CD4-positive, alpha-beta T cell (primary cell): ENCODE measurements at regions not wholly inside any gene's neighbourhood (a gene's known extent, or its start where the extent isn't known, plus 50 kb on each side); places are given as distances from the start of the nearest gene placed in this dataset.

ENCODE experiments used
- ATAC-seq: fragments of 200-7000 bp; cut with Tn5 transposase; one replicate; pipeline ENCODE4 v1.10.0; 2022; ENCODE audit warnings: mild to moderate bottlenecking; ENCODE audit not compliant: poor library complexity
- CTCF ChIA-PET: fragments of 350-600 bp; sonication (Branson Sonifier 250); formaldehyde crosslinking; loops from one replicate; lab custom pipeline; 2021; ENCODE audit warnings: antibody characterized with exemption, inconsistent platforms; lab: Charles Lee
- POLR2A ChIA-PET: fragments of 350-600 bp; sonication (Branson Sonifier 250); formaldehyde crosslinking; loops from one replicate; lab custom pipeline; 2021; ENCODE audit warnings: antibody characterized with exemption, inconsistent platforms; lab: Charles Lee
- DNase-seq, 14 experiments: peaks; one replicate each; pipeline ENCODE4 v3.0.0-alpha.2; 2013 to 2020; ENCODE audit warnings: mixed read lengths in 2 of 14
- H3K27ac ChIP-seq, 2 donors: one replicate each; pipeline versions ENCODE4 v1.5.1 to v1.7.0; 2013; ENCODE audit warnings: low read length in 2 of 2, low read depth in 1 of 2, mild to moderate bottlenecking in 1 of 2
- H3K27me3 ChIP-seq, 2 experiments: 1 replicate in 1 of 2; 2 replicates in 1 of 2; pipeline versions ENCODE4 v1.6.1 to v1.7.0; 2013; ENCODE audit warnings: low read length in 2 of 2, control low read depth in 1 of 2, mild to moderate bottlenecking in 1 of 2, moderate library complexity in 1 of 2; ENCODE audit not compliant: insufficient read depth in 2 of 2, control insufficient read depth in 1 of 2
- H3K36me3 ChIP-seq: one replicate; pipeline ENCODE4 v1.6.1; 2013; ENCODE audit warnings: low read length, control low read depth; ENCODE audit not compliant: insufficient read depth
- H3K4me1 ChIP-seq: one replicate; pipeline ENCODE4 v1.6.1; 2013; ENCODE audit warnings: low read length, control low read depth; ENCODE audit not compliant: insufficient read depth
- H3K4me3 ChIP-seq: one replicate; pipeline ENCODE4 v1.5.1; 2013; ENCODE audit warnings: mild to moderate bottlenecking, low read length, moderate library complexity
- H3K9me3 ChIP-seq, 2 experiments: 1 replicate in 1 of 2; 2 replicates in 1 of 2; pipeline versions ENCODE4 v1.6.1 to v1.7.0; 2013; ENCODE audit warnings: low read length in 2 of 2, mild to moderate bottlenecking in 2 of 2, control low read depth in 1 of 2, moderate library complexity in 1 of 2; ENCODE audit not compliant: control insufficient read depth in 1 of 2, insufficient read depth in 1 of 2
- H3K27ac Mint-ChIP-seq: one replicate; pipeline ENCODE4 v1.8.0; 2020; ENCODE audit warnings: mixed read lengths
- H3K27me3 Mint-ChIP-seq: one replicate; pipeline ENCODE4 v1.8.0; 2021; ENCODE audit warnings: mixed read lengths
- H3K36me3 Mint-ChIP-seq: one replicate; pipeline ENCODE4 v1.8.0; 2021; ENCODE audit warnings: low read depth, mixed read lengths
- H3K4me1 Mint-ChIP-seq: one replicate; pipeline ENCODE4 v1.8.0; 2021; ENCODE audit warnings: low read depth, mixed read lengths
- H3K4me3 Mint-ChIP-seq: one replicate; pipeline ENCODE4 v1.8.0; 2020; ENCODE audit warnings: mild to moderate bottlenecking, mixed read lengths
- H3K9me3 Mint-ChIP-seq: one replicate; pipeline ENCODE4 v1.8.0; 2020; ENCODE audit warnings: mixed read lengths
- intact Hi-C, 2 experiments: fragments of 100-400 bp; cut with DNase I in 1 of 2; cut with micrococcal nuclease in 1 of 2; formaldehyde crosslinking; loops; one replicate each; pipeline versions ENCODE4 v1.15.1 to v1.9.0; 2023 to 2025; cut with DNase I, micrococcal nuclease
- TF ChIP-seq, protein P1 (sequence below): fragments of 200-600 bp; IDR thresholded peaks from one replicate; pipeline ENCODE4 v1.8.0; 2022; ENCODE audit warnings: antibody characterized with exemption, mild to moderate bottlenecking

GRCh38 chr2:234638966-234639365 lies 142.1 kb upstream of the ARL4C start:
- ATAC-seq (no peak), DNase-seq (no peak)
- Mint-ChIP-seq H3K9me3 (peaks cover 10% of the 10 kb centered on the region), H3K27ac (no peak overlapping the region), H3K4me3 (no peak overlapping the region), H3K4me1 (no peaks in the 10 kb centered on the region), H3K36me3 (no peaks in the 10 kb centered on the region), H3K27me3 (peaks cover 16% of the 10 kb centered on the region)
- ChIA-PET POLR2A (no interaction called here), CTCF (no interaction called here)
- H3K36me3 ChIP-seq: no peaks in the 10 kb centered on the region
- TF ChIP-seq, protein P1, sequence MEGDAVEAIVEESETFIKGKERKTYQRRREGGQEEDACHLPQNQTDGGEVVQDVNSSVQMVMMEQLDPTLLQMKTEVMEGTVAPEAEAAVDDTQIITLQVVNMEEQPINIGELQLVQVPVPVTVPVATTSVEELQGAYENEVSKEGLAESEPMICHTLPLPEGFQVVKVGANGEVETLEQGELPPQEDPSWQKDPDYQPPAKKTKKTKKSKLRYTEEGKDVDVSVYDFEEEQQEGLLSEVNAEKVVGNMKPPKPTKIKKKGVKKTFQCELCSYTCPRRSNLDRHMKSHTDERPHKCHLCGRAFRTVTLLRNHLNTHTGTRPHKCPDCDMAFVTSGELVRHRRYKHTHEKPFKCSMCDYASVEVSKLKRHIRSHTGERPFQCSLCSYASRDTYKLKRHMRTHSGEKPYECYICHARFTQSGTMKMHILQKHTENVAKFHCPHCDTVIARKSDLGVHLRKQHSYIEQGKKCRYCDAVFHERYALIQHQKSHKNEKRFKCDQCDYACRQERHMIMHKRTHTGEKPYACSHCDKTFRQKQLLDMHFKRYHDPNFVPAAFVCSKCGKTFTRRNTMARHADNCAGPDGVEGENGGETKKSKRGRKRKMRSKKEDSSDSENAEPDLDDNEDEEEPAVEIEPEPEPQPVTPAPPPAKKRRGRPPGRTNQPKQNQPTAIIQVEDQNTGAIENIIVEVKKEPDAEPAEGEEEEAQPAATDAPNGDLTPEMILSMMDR: no peak
- no peaks in the 10 kb centered on the region for H3K27me3 ChIP-seq
- H3K9me3 ChIP-seq: peaks cover 9 to 11% of the 10 kb centered on the region in 2 experiments
- no peak overlapping the region for H3K4me3 ChIP-seq
- no peak overlapping the region for H3K27ac ChIP-seq
- intact Hi-C loops: no loop called here
- H3K4me1 ChIP-seq: no peaks in the 10 kb centered on the region

DNA sequence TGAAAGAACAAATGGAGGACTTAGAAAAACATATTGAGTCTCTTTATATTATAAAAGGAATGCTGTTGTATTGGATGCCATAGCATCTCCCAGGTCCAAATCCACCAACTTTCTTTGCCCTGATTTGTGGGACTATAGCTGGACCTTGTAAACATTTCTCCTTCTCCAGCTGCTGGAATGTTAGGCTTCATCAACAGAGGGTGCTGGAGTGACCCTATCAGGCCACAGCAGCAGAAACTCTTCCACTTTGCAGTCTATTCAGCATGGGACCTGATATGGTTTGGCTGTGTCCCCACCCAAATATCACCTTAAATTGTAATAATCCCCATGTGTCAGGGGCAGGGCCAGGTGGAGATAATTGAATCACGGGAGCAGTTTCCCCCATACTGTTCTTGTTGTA lies 138.4 kb upstream of the ARL4C start:
- Histone ChIP-seq H3K27me3 (no peaks in the 10 kb centered on the region), H3K4me3 (no peak overlapping the region), H3K27ac (no peak overlapping the region), H3K4me1 (no peaks in the 10 kb centered on the region), H3K9me3 (no peaks in the 10 kb centered on the region), H3K36me3 (no peaks in the 10 kb centered on the region)
- Mint-ChIP-seq H3K27me3 (peaks cover 21% of the 10 kb centered on the region), H3K36me3 (no peaks in the 10 kb centered on the region), H3K4me1 (no peaks in the 10 kb centered on the region), H3K9me3 (peaks cover 2% of the 10 kb centered on the region), H3K27ac (no peak overlapping the region), H3K4me3 (no peak overlapping the region)
- ATAC-seq: no peak
- ChIA-PET CTCF (no interaction called here), POLR2A (no interaction called here)
- TF ChIP-seq, protein P1: no peak
- intact Hi-C loops: no loop called here
- no peak for DNase-seq

DNA sequence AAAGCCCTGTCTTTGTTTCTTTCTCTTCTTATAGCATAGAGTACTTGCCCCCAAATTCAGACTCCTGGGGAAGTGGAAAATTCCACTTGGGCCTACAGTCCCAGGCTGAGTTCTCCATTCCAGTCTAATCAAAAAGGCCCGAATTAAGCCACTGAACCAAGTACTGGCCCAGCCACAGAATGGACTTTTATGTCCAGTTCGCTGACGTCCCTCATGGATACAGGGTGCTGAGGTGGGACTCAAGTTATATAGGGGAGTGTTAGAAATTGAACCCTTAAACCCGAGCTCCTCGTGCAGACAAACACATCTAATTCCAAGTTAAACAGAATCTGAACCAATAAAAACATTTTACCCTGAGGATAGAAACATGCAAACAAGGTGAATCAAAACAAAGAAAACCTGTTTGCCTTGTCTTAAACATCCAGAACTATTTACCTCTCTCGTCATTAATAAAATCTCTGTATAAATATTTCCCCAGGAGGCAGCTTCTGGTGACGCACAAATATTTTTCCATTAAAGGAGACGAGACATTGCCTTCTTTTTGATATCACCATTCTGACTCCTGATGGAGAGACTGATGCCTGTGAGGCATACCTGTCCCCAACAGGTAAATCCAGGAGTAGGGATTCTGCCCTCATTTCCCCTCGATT lies 136.8 kb upstream of the ARL4C start:
- intact Hi-C loops: no loop called here
- no peaks in the 10 kb centered on the region for H3K36me3 Mint-ChIP-seq
- H3K9me3 Mint-ChIP-seq: peaks cover 2% of the 10 kb centered on the region
- Histone ChIP-seq H3K4me3 (no peak overlapping the region), H3K4me1 (no peaks in the 10 kb centered on the region), H3K9me3 (no peaks in the 10 kb centered on the region), H3K27me3 (no peaks in the 10 kb centered on the region), H3K27ac (no peak overlapping the region), H3K36me3 (no peaks in the 10 kb centered on the region)
- H3K4me1 Mint-ChIP-seq: no peaks in the 10 kb centered on the region
- ChIA-PET CTCF (no interaction called here), POLR2A (interaction anchor here (1.0 kb wide), 1 partner anchor 9 kb away, joined by 3 read pairs; no protein-coding TSS in a partner anchor)
- no peak for DNase-seq
- H3K27me3 Mint-ChIP-seq: peaks cover 30% of the 10 kb centered on the region
- H3K4me3 Mint-ChIP-seq: no peak overlapping the region
- ATAC-seq: no peak
- H3K27ac Mint-ChIP-seq: no peak overlapping the region
- TF ChIP-seq, protein P1: no peak
